Gastroesophageal sphincter (tissue), 3 donors: ENCODE measurements at regions not wholly inside any gene's neighbourhood (a gene's known extent, or its start where the extent isn't known, plus 50 kb on each side); places are given as distances from the start of the nearest gene placed in this dataset.

Experiments used
- CTCF ChIP-seq, 4 experiments: fragments of 200-600 bp in 2 of 4; fragments of 450-650 bp in 2 of 4; sonication (generic) in 1 of 4; IDR thresholded peaks; one replicate each; pipeline ENCODE4 v1.5.1; 2017 to 2019; ENCODE audit warnings: antibody characterized with exemption in 4 of 4, mild to moderate bottlenecking in 2 of 4, moderate library complexity in 2 of 4
- EP300 ChIP-seq: sonication (generic); formaldehyde crosslinking; IDR thresholded peaks from one replicate; pipeline ENCODE4 v1.6.1; 2017; ENCODE audit warnings: antibody characterized with exemption, mild to moderate bottlenecking
- POLR2A ChIP-seq, 2 donors: fragments of 450-650 bp; IDR thresholded peaks; one replicate each; pipeline ENCODE4 v1.6.1; 2017; ENCODE audit warnings: antibody characterized with exemption in 2 of 2, mild to moderate bottlenecking in 2 of 2, moderate library complexity in 1 of 2
- POLR2AphosphoS5 ChIP-seq: sonication (generic); formaldehyde crosslinking; IDR thresholded peaks from one replicate; pipeline ENCODE4 v1.6.1; 2017; ENCODE audit warnings: antibody characterized with exemption

GRCh38 chr7:47153058-47153457 is 428.9 kb downstream of the TNS3 start:
- TF ChIP-seq EP300 (no peak), CTCF (IDR thresholded peaks at IDR 0.05) (no peak), POLR2AphosphoS5 (peak; percentile 90), POLR2A (IDR thresholded peaks at IDR 0.05) (no peak)
